ENCODE measurements at regions not wholly inside any gene's neighbourhood (a gene's known extent, or its start where the extent isn't known, plus 50 kb on each side); places are given as distances from the start of the nearest gene placed in this dataset.

- no peaks in the 10 kb centered on the region for H3K9me3 ChIP-seq
- intact Hi-C loops (cut with DNase I), result no loop called here
- no peaks in the 10 kb centered on the region for H3K36me3 ChIP-seq (replicated peaks in 1 of 2; ENCODE audit: insufficient read depth in 1 of 2, low read depth in 2 of 2)
- H3K27ac ChIP-seq, result no peak overlapping the region
- 41 to 47% methylated on average over 3 of the region's 3 CpGs for WGBS, 2 donors
- no peak overlapping the region for H3K4me3 ChIP-seq
- no peak for ATAC-seq
- DNase-seq, result no peak
- no peaks in the 10 kb centered on the region for H3K27me3 ChIP-seq
- no peaks in the 10 kb centered on the region for H3K4me1 ChIP-seq
- TF ChIP-seq CTCF (IDR thresholded peaks at IDR 0.05) (no peak), POLR2A (IDR thresholded peaks at IDR 0.05) (no peak)
These were observed 981.6 kb upstream of the FAT3 start for GRCh38 chr11:91243051-91243450.

GRCh38 chr11:91241226-91241625 is 983.4 kb upstream of the FAT3 start:
- DNase-seq (no peak), ATAC-seq (no peak)
- 65 to 71% methylated on average over 3 of the region's 3 CpGs for WGBS, 2 donors
- Histone ChIP-seq H3K27me3 (no peaks in the 10 kb centered on the region), H3K36me3 (replicated peaks in 1 of 2; ENCODE audit: insufficient read depth in 1 of 2, low read depth in 2 of 2) (no peaks in the 10 kb centered on the region), H3K4me3 (no peak overlapping the region), H3K27ac (no peak overlapping the region), H3K9me3 (no peaks in the 10 kb centered on the region), H3K4me1 (no peaks in the 10 kb centered on the region)
- intact Hi-C loops (cut with DNase I), result no loop called here
- TF ChIP-seq POLR2A (IDR thresholded peaks at IDR 0.05) (no peak), CTCF (IDR thresholded peaks at IDR 0.05) (no peak)

- intact Hi-C loops (cut with DNase I), result no loop called here
- H3K4me3 ChIP-seq, result no peak overlapping the region
These were observed 985.3 kb upstream of the FAT3 start for GRCh38 chr11:91239359-91239758.

GRCh38 chr11:91231226-91231625 is 993.4 kb upstream of the FAT3 start:
- intact Hi-C loops (cut with DNase I), result no loop called here
- no peak overlapping the region for H3K4me3 ChIP-seq
- WGBS, 2 donors, result 7 to 13% methylated on average over 4 of the region's 4 CpGs
- H3K4me1 ChIP-seq, result peaks cover 22% of the 10 kb centered on the region
- DNase-seq (peak in 1 of 4 donors; percentile 13), ATAC-seq (peak; percentile 69)
- no peaks in the 10 kb centered on the region for H3K27me3 ChIP-seq
- peak overlapping the region in 2 of 4 donors; percentile 23 to 61 for H3K27ac ChIP-seq
- H3K36me3 ChIP-seq (replicated peaks in 1 of 2; ENCODE audit: insufficient read depth in 1 of 2, low read depth in 2 of 2), result no peaks in the 10 kb centered on the region
- no peaks in the 10 kb centered on the region for H3K9me3 ChIP-seq
- TF ChIP-seq POLR2A (IDR thresholded peaks at IDR 0.05) (no peak), CTCF (IDR thresholded peaks at IDR 0.05) (no peak)

More at GRCh38 chr11:91239359-91239758, 985.3 kb upstream of the FAT3 start:
- H3K9me3 ChIP-seq, result no peaks in the 10 kb centered on the region
- H3K36me3 ChIP-seq (replicated peaks in 1 of 2; ENCODE audit: insufficient read depth in 1 of 2, low read depth in 2 of 2), result no peaks in the 10 kb centered on the region
- 45 to 70% methylated on average over 2 of the region's 2 CpGs for WGBS, 2 donors
- TF ChIP-seq CTCF (IDR thresholded peaks at IDR 0.05), result no peak
- no peak for TF ChIP-seq POLR2A (IDR thresholded peaks at IDR 0.05)
- no peaks in the 10 kb centered on the region for H3K27me3 ChIP-seq
- no peaks in the 10 kb centered on the region for H3K4me1 ChIP-seq
- ATAC-seq, result no peak
- H3K27ac ChIP-seq, result no peak overlapping the region
- DNase-seq, result no peak

- intact Hi-C loops (cut with DNase I), result no loop called here
- H3K27ac ChIP-seq, result peak overlapping the region in 2 of 4 donors; percentile 23 to 61
- H3K27me3 ChIP-seq, result no peaks in the 10 kb centered on the region
- H3K36me3 ChIP-seq (replicated peaks in 1 of 2; ENCODE audit: insufficient read depth in 1 of 2, low read depth in 2 of 2), result no peaks in the 10 kb centered on the region
- H3K4me1 ChIP-seq, result peaks cover 22% of the 10 kb centered on the region
- no peak overlapping the region for H3K4me3 ChIP-seq
- TF ChIP-seq POLR2A (IDR thresholded peaks at IDR 0.05) (no peak), CTCF (IDR thresholded peaks at IDR 0.05) (no peak)
- DNase-seq (no peak), ATAC-seq (no peak)
- no peaks in the 10 kb centered on the region for H3K9me3 ChIP-seq
These were observed 994.0 kb upstream of the FAT3 start for GRCh38 chr11:91230647-91231046.

All from body of pancreas (tissue), 4 donors.